ENCODE measurements at regions not wholly inside any gene's neighbourhood (a gene's known extent, or its start where the extent isn't known, plus 50 kb on each side); places are given as distances from the start of the nearest gene placed in this dataset.
"Not testable (repeated sequence)": the region's sequence is repeated elsewhere in the genome, so short reads cannot be mapped to it uniquely, and the experiment has no call there.

GRCh38 chr18:7178568-7178967, 52.3 kb upstream of the LRRC30 start:
- not testable (repeated sequence) for H3K4me3 ChIP-seq; H3K27ac ChIP-seq; H3K9me3 ChIP-seq; DNase-seq (ENCODE audit: low spot score); H3K36me3 ChIP-seq; H3K4me1 ChIP-seq (ENCODE audit: control insufficient read depth in 1 of 2, low read depth in 2 of 2); H3K27me3 ChIP-seq (replicated peaks; ENCODE audit: insufficient read depth); ATAC-seq (ENCODE audit: insufficient number of reproducible peaks, low FRiP score, low read depth)

GRCh38 chr18:7177116-7177744, 53.7 kb upstream of the LRRC30 start:
- ATAC-seq (ENCODE audit: insufficient number of reproducible peaks, low FRiP score, low read depth) (peak; percentile 86), DNase-seq (ENCODE audit: low spot score) (no peak)
- Histone ChIP-seq H3K4me1 (ENCODE audit: control insufficient read depth in 1 of 2, low read depth in 2 of 2) (no peaks in the 10 kb centered on the region), H3K36me3 (no peaks in the 10 kb centered on the region), H3K27ac (no peak overlapping the region), H3K27me3 (replicated peaks; ENCODE audit: insufficient read depth) (no peaks in the 10 kb centered on the region), H3K4me3 (no peak overlapping the region), H3K9me3 (no peaks in the 10 kb centered on the region)
- peak; percentile 61 for TF ChIP-seq CTCF (IDR thresholded peaks at IDR 0.05)

GRCh38 chr18:7174344-7175095, 56.4 kb upstream of the LRRC30 start:
- no peaks in the 10 kb centered on the region for H3K27me3 ChIP-seq (replicated peaks; ENCODE audit: insufficient read depth)
- DNase-seq (ENCODE audit: low spot score) (no peak), ATAC-seq (ENCODE audit: insufficient number of reproducible peaks, low FRiP score, low read depth) (no peak)
- no peaks in the 10 kb centered on the region for H3K9me3 ChIP-seq
- no peak for TF ChIP-seq CTCF (IDR thresholded peaks at IDR 0.05)
- no peak overlapping the region for H3K4me3 ChIP-seq
- no peaks in the 10 kb centered on the region for H3K4me1 ChIP-seq (ENCODE audit: control insufficient read depth in 1 of 2, low read depth in 2 of 2)
- no peak overlapping the region for H3K27ac ChIP-seq
- no peaks in the 10 kb centered on the region for H3K36me3 ChIP-seq

- DNase-seq (ENCODE audit: low spot score) (no peak), ATAC-seq (ENCODE audit: insufficient number of reproducible peaks, low FRiP score, low read depth) (no peak)
- TF ChIP-seq CTCF (IDR thresholded peaks at IDR 0.05), result no peak
- Histone ChIP-seq H3K27me3 (replicated peaks; ENCODE audit: insufficient read depth) (no peaks in the 10 kb centered on the region), H3K9me3 (no peaks in the 10 kb centered on the region), H3K4me1 (ENCODE audit: control insufficient read depth in 1 of 2, low read depth in 2 of 2) (no peaks in the 10 kb centered on the region), H3K36me3 (no peaks in the 10 kb centered on the region), H3K27ac (no peak overlapping the region), H3K4me3 (no peak overlapping the region)
Observed at GRCh38 chr18:7173216-7173615, 55.6 kb upstream of the LAMA1 start.

- no peak for TF ChIP-seq CTCF (IDR thresholded peaks at IDR 0.05)
- H3K36me3 ChIP-seq, result no peaks in the 10 kb centered on the region
- no peaks in the 10 kb centered on the region for H3K9me3 ChIP-seq
- DNase-seq (ENCODE audit: low spot score) (no peak), ATAC-seq (ENCODE audit: insufficient number of reproducible peaks, low FRiP score, low read depth) (no peak)
- H3K4me3 ChIP-seq, result no peak overlapping the region
- H3K27ac ChIP-seq, result no peak overlapping the region
- H3K4me1 ChIP-seq (ENCODE audit: control insufficient read depth in 1 of 2, low read depth in 2 of 2), result no peaks in the 10 kb centered on the region
- H3K27me3 ChIP-seq (replicated peaks; ENCODE audit: insufficient read depth), result no peaks in the 10 kb centered on the region
Observed at GRCh38 chr18:7172611-7173010, 55.0 kb upstream of the LAMA1 start.

All from thoracic aorta (tissue), 2 donors.